HL-60 (cell line): ENCODE measurements at regions not wholly inside any gene's neighbourhood (a gene's known extent, or its start where the extent isn't known, plus 50 kb on each side); places are given as distances from the start of the nearest gene placed in this dataset.

Experiments
- DNase-seq, 2 experiments: peaks; one replicate each; pipeline ENCODE4 v3.0.0-alpha.2; 2010 to 2020; ENCODE audit warnings: low read depth in 1 of 2, low spot score in 1 of 2
- H3K27ac ChIP-seq: fragments of 250-450 bp; sonication (Bioruptor Pico); replicated peaks from 2 replicates; pipeline ENCODE4 v1.5.1; 2020; ENCODE audit warnings: mild to moderate bottlenecking, moderate library complexity
- H3K27me3 ChIP-seq: fragments of 250-450 bp; sonication (Bioruptor Pico); 2 replicates; pipeline ENCODE4 v1.5.1; 2021; ENCODE audit warnings: mild to moderate bottlenecking, moderate library complexity; ENCODE audit not compliant: insufficient read depth, poor library complexity, severe bottlenecking
- H3K4me3 ChIP-seq: replicated peaks from 2 replicates; pipeline ENCODE4 v1.5.1; 2011; ENCODE audit warnings: mild to moderate bottlenecking, control low read depth, low read length; ENCODE audit not compliant: insufficient read depth
- CTCF ChIP-seq: IDR thresholded peaks from one replicate; pipeline ENCODE4 v1.5.1; 2011; ENCODE audit warnings: low read length, control low read depth, inconsistent platforms; ENCODE audit not compliant: insufficient read depth
- GABPA ChIP-seq: IDR thresholded peaks from 2 replicates; pipeline ENCODE4 v1.6.1; 2012; ENCODE audit warnings: low read depth
- POLR2AphosphoS5 ChIP-seq: IDR thresholded peaks from 2 replicates; pipeline ENCODE4 v1.6.1; 2012; ENCODE audit warnings: low read depth
- REST ChIP-seq: IDR thresholded peaks from 2 replicates; pipeline ENCODE4 v1.6.1; 2012; ENCODE audit warnings: low read depth; ENCODE audit not compliant: insufficient replicate concordance
- SPI1 ChIP-seq: IDR thresholded peaks from 2 replicates; pipeline ENCODE4 v1.6.1; 2012; ENCODE audit warnings: low read depth, mild to moderate bottlenecking, borderline replicate concordance

DNA sequence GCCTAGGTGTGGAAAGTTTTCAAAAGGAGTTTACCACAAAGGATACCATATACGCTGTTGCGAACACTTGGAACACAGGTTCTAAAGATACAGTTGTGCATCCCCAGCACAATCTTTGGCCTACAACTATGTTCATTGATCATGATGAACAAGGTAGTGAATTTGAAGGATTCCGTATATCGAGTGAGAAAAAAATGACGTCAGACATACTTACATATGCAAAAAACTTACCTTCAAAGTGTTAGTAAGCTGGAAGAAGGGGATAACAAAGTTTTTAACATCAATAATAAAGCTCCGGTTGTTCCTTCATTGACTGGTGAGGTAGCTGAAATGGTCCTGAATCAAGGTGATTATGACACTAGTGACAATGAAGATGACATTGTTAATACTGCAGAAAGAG lies 133.9 kb upstream of the PDE3A start:
- TF ChIP-seq REST (no peak), SPI1 (no peak), GABPA (no peak), POLR2AphosphoS5 (no peak), CTCF (no peak)
- H3K27ac ChIP-seq: no peak overlapping the region
- DNase-seq: no peak
- H3K27me3 ChIP-seq: no peaks in the 10 kb centered on the region
- H3K4me3 ChIP-seq: no peak overlapping the region

GRCh38 chr12:20237091-20237490 lies 131.2 kb upstream of the PDE3A start:
- Histone ChIP-seq H3K27me3 (no peaks in the 10 kb centered on the region), H3K27ac (no peak overlapping the region), H3K4me3 (no peak overlapping the region)
- TF ChIP-seq SPI1 (no peak), GABPA (no peak), POLR2AphosphoS5 (no peak), CTCF (no peak), REST (no peak)
- no peak for DNase-seq

DNA sequence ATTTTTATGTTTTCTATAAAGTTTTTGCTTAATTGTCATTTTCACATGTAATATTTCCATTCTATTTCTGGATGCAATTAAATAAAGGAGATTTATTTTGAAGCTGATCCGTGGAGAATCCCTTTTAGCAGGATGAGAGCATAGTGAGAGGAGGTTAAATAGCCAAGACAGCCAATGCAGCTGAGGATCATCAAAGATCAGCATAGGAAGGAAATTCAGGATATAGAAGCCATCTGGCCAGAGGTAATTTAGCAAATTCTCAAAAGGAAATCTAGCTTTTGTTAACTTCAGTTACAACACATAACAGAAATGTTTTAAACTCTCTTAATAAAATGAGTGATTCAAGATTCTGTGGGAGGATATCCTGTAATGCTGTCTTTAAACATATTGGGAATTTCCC lies 122.8 kb upstream of the PDE3A start:
- no peak for DNase-seq
- no peaks in the 10 kb centered on the region for H3K27me3 ChIP-seq
- no peak overlapping the region for H3K27ac ChIP-seq
- no peak overlapping the region for H3K4me3 ChIP-seq
- TF ChIP-seq POLR2AphosphoS5: no peak
- TF ChIP-seq REST: no peak
- TF ChIP-seq SPI1: no peak
- TF ChIP-seq GABPA: no peak
- TF ChIP-seq CTCF: no peak
